Suprapubic skin (tissue), 4 donors: ENCODE measurements at regions not wholly inside any gene's neighbourhood (a gene's known extent, or its start where the extent isn't known, plus 50 kb on each side); places are given as distances from the start of the nearest gene placed in this dataset.

Experiments
- EP300 ChIP-seq: sonication (generic); formaldehyde crosslinking; IDR thresholded peaks from one replicate; pipeline ENCODE4 v1.6.1; 2017; ENCODE audit warnings: antibody characterized with exemption
- POLR2AphosphoS5 ChIP-seq, 3 donors: sonication (generic); formaldehyde crosslinking; IDR thresholded peaks; one replicate each; pipeline ENCODE4 v1.6.1; 2017; ENCODE audit warnings: antibody characterized with exemption in 3 of 3
- TF ChIP-seq, protein P1 (sequence below), 2 donors: fragments of 200-600 bp in 1 of 2; fragments of 450-650 bp in 1 of 2; sonication (generic) in 1 of 2; IDR thresholded peaks; one replicate each; pipeline ENCODE4 v1.5.1; 2016 to 2019; ENCODE audit warnings: antibody characterized with exemption in 2 of 2, mild to moderate bottlenecking in 1 of 2, moderate library complexity in 1 of 2

DNA sequence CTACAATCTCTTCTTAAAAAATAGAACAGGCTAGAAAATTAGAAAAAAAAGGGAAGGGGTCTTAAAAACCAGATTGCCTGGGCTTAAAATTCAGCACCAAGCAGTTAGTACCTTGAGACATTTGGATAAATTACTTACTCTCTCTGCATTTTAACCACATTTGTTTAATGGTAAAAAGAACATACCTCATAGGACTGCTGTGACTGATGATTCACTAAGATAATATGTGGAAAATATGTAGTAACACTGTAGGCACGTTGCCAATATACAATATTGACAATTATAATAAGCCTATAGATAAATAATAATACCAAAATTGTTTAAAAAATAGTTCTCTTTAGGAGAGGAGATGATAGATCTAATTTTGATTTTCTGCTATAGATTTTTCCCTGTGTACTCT, 750.4 kb downstream of the TENT5A start:
- TF ChIP-seq, protein P1, sequence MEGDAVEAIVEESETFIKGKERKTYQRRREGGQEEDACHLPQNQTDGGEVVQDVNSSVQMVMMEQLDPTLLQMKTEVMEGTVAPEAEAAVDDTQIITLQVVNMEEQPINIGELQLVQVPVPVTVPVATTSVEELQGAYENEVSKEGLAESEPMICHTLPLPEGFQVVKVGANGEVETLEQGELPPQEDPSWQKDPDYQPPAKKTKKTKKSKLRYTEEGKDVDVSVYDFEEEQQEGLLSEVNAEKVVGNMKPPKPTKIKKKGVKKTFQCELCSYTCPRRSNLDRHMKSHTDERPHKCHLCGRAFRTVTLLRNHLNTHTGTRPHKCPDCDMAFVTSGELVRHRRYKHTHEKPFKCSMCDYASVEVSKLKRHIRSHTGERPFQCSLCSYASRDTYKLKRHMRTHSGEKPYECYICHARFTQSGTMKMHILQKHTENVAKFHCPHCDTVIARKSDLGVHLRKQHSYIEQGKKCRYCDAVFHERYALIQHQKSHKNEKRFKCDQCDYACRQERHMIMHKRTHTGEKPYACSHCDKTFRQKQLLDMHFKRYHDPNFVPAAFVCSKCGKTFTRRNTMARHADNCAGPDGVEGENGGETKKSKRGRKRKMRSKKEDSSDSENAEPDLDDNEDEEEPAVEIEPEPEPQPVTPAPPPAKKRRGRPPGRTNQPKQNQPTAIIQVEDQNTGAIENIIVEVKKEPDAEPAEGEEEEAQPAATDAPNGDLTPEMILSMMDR (IDR thresholded peaks at IDR 0.05) = no peak
- no peak for TF ChIP-seq POLR2AphosphoS5 (IDR thresholded peaks at IDR 0.05)
- TF ChIP-seq EP300 = no peak
